SK-N-MC (cell line): ENCODE measurements at regions not wholly inside any gene's neighbourhood (a gene's known extent, or its start where the extent isn't known, plus 50 kb on each side); places are given as distances from the start of the nearest gene placed in this dataset.

ENCODE experiments used
- EZH2 ChIP-seq: fragments of 200-600 bp; sonication (generic); IDR thresholded peaks from one replicate; pipeline ENCODE4 v1.6.1; 2017; ENCODE audit warnings: antibody characterized with exemption
- FOXP2 ChIP-seq: optimal IDR thresholded peaks from 2 replicates; pipeline ENCODE3; 2011; ENCODE audit warnings: mild to moderate bottlenecking, moderate library complexity; ENCODE audit not compliant: insufficient read depth; ENCODE audit errors: extremely low read length, control extremely low read depth
- POLR2AphosphoS5 ChIP-seq: IDR thresholded peaks from 2 replicates; pipeline ENCODE4 v1.6.1; 2012; ENCODE audit warnings: mild to moderate bottlenecking, low read depth, low read length, borderline replicate concordance

DNA sequence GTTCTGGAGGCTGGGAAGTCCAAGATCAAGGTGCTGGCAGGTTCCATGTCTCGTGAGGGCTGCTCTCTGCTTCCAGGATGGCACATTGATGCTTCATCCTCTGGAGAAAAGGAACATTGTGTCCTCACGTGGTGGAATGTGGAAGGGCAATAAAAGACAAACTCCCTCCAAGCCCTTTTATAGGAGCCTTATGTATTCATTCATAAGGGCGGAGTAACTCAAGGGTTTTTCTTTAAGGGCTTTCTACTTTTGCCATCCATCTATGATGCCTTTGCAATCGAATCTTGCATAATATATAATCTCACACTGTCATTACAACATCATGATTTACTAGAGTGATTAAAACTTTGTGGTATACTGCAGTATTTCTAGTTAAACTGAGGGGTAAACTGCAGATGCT is 132.7 kb upstream of the DDHD1 start:
- TF ChIP-seq POLR2AphosphoS5 (no peak), EZH2 (no peak), FOXP2 (no peak)
